Thyroid gland (tissue), 4 donors: ENCODE measurements at regions not wholly inside any gene's neighbourhood (a gene's known extent, or its start where the extent isn't known, plus 50 kb on each side); places are given as distances from the start of the nearest gene placed in this dataset.

Experiments used
- CTCF ChIP-seq, 6 experiments: fragments of 200-600 bp in 3 of 6; fragments of 450-650 bp in 3 of 6; sonication (generic) in 3 of 6; IDR thresholded peaks; one replicate each; pipeline ENCODE4 v1.5.1; 2016 to 2019; ENCODE audit warnings: antibody characterized with exemption in 6 of 6, mild to moderate bottlenecking in 2 of 6, inconsistent platforms in 1 of 6, moderate library complexity in 1 of 6
- POLR2A ChIP-seq, 2 donors: fragments of 450-650 bp; IDR thresholded peaks; one replicate each; pipeline ENCODE4 v1.6.1; 2017; ENCODE audit warnings: antibody characterized with exemption in 2 of 2, mild to moderate bottlenecking in 2 of 2, moderate library complexity in 1 of 2

GRCh38 chr9:71509054-71509453, 259.3 kb downstream of the CEMIP2 start:
- TF ChIP-seq CTCF (IDR thresholded peaks at IDR 0.05) (no peak), POLR2A (IDR thresholded peaks at IDR 0.05) (no peak)
